ENCODE measurements at regions not wholly inside any gene's neighbourhood (a gene's known extent, or its start where the extent isn't known, plus 50 kb on each side); places are given as distances from the start of the nearest gene placed in this dataset.
"Not testable (repeated sequence)": the region's sequence is repeated elsewhere in the genome, so short reads cannot be mapped to it uniquely, and the experiment has no call there.

DNA sequence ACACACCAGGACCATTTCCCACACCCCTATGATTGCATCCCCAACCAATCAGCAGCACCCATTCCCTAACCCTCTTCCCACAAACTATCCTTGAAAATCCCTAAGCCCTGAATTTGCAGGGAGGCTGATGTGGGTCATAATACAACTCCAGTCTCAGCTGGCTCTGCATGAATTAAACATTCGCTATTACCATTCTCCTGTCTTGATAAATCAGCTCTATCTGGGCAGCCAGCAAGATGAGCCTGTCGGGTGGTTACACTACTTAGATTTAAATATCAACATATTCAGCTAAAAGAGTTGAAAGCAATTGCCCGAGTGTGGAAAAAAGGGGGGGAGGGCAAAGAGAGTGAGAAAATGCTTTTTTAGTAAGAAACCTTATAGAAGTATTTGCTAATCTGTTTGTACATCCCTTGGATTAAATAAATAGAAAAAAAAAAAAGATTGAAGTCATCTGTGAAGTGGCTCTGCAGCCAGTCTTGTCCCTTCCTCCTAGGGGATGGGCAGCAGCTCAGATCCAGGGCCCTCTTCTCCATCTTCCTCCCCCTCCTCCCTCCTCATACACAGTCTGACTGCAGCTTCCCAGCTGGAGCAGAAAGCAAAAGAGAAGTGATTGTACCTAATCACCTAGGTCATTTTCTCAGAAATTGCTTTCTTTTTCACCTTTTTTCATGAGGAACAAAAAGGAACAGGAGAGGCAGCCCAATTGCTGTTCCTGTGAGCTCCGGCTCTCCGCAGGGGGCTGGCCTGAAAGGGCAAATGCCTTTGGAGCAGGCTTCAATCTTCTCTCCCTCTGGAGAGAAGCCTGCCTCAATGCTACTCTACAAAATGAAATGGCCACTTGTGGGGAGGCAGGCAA, 356.6 kb upstream of the SULF2 start:
- no peak for DNase-seq

DNA sequence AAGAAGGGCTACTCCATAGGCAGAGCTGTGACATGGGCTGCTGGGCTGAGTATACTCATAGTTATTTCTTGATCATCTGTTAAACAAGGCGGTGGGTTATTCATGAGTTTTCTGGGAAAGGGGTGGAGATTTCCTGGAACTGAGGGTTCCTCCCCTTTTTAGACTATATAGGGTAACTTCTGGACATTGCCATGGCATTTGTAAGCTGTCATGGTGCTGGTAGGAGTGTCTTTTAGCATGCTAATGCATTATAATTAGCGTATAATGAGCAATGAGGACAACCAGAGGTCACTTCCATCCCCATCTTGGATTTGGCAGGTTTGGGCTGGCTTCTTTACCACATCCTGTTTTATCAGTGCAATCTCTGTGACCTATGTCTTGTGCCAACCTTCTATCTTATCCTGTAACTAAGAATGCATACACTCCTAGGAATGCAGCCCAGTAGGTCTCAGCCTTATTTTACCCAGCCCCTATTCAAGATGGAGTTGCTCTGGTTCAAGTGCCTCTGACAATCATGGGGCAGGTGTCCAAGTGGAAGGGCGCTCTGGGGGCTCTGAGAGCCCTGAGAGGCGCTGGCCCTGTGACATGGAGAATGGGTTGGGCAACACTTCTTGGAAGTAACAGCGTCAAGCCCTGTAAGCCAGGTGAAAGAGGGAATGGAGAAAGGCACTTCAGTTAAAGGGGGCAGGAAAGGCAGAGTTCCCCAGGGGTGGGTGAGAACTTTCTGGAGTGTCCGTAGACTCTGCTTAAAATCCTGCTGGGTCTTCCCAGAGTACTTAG, 354.2 kb upstream of the SULF2 start:
- DNase-seq = no peak

DNA sequence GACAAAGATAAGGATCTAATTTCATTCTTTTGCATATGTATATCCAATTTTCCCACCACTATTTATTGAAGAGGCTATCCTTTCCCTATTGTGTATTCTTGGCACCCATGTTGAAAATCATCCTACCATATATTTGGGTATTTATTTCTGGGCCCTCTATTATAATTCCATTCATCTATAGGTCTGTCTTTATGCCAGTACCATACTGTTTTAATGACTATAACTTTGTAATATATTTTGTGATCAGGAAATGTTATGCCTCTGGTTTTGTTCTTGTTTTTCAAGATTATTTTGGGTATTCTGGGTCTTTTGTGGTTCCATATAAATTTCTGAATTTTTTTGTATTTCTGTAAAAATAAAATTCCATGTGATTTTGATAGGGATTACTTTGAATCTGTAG, 347.6 kb upstream of the SULF2 start:
- no peak for DNase-seq

DNA sequence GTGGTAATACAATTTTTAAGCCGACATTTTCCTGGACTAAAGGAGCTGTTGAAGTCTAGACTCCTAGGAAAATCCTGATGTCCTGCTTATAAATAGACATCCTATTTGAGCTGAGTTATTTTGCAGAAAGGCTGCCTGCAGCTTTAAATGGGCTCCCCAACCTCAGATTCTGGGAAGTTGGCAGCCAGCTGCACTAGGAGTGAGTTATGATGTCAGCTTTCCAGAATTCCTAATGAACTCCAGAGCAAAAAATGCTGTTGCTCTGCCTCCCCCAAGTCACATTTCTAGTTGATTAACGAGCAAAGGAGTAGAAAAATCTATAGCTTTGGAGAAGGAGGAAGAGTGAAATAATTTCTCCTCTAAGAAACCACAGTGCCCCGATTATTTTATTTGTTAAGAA, 346.3 kb upstream of the SULF2 start:
- DNase-seq = no peak

DNA sequence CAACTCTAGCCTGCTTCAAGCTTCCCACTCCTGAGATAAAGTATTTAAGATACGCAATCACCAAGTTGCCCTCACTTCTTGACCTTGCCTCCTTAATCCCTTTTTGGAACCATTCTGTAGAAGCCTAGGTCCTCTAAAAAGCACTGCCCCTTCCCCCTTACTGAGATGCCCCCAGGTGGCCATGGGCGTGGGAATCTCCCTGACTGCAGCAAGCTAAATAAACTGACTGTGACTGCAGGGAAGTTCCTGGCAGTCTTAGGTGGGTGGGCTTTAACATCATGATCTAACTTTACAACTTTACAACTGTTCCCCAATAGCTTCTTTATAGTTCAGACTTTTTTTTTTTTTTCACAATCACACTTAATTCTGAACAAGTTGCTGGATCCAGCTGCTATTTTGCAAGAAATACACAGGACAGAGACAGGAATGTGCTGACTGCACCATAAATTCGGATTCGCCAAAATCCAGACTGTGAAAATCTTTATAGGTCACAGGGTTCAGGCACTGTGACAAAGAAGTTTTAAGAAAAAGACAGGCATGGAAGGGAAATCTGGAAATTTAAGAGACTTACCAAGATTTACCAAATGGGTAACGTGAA, 344.2 kb upstream of the SULF2 start:
- DNase-seq = no peak

DNA sequence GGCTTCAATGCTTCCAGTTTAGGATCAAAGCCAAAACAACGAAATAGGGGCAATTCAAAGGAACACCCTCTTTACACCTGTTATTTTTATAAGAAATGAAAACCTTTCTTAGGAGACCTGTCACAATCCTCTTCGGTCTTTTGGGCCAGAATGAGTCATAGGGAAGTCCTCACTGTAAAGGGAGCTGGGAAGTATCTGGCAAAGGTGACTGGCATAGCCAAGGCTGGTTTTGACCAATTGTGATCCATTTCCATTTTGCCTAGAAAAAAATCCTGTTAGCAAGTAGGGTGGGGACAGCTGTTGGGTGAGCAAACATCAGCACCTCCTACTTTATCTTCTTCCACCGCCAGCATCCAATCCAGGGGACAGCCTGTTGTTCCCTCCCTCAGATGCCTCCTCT, 343.2 kb upstream of the SULF2 start:
- no peak for DNase-seq

DNA sequence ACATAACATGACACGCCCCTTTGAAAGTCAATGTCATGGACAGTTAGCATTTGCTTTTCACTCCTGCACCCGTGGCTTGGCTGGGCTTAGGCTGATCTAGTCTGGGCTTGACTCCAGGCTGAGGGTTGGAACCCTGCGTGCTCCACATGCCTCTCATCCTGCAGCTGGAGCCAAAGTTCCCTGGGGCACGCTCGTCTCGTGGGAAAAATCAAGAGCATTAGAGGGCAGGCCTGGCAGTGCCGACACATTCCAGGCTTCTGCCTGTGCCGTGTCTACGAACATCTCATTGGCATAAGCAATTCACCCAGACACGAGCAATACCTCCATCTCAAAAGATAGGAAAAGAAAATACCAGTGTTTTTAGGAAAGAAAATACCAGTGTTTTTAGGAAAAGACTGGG, 342.7 kb upstream of the SULF2 start:
- not testable (repeated sequence) for DNase-seq

DNA sequence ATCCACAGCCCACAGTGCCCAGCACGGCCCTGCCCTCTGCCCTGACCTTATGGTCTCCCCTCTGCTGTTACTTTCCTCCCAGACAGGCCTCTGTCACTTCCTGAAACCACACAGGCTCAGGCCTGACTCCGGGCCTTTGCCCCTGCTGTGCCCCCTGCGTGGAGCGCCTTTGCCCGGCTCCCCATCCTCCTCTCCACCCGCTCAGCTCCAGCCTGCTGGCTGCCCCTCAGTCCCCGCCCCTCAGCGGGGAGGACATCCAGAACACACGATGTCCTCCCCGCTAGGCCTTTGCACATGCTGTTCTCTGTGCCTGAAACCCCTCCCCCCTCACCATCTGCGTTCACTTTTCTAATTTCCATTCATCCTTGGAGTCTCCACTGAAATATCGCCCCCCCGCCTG, 341.9 kb upstream of the SULF2 start:
- DNase-seq = not testable (repeated sequence)

DNA sequence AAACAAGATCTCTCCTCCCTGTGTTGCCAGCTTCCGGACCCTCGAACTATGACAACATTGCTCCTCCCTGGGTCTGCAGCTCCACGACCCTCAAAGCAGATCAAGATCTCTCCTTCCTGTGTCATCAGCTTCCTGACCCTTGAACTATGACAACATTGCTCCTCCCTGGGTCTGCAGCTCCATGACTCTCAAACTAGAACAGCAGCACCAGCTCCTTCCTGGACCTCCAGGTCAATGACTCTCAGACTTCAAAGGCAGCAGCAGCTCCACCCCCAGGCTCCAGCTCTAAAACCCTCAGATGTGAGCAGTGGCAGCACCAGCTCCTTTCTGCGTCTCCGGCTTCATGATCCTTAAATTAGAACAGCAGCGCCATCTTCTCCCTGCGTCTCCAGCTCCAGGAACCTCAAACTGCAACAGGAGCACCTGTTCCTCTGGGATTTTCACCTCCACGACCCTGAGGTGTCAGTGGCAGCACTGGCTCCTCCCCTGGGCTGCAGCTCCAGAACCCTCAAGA, 341.0 kb upstream of the SULF2 start:
- DNase-seq = no peak

DNA sequence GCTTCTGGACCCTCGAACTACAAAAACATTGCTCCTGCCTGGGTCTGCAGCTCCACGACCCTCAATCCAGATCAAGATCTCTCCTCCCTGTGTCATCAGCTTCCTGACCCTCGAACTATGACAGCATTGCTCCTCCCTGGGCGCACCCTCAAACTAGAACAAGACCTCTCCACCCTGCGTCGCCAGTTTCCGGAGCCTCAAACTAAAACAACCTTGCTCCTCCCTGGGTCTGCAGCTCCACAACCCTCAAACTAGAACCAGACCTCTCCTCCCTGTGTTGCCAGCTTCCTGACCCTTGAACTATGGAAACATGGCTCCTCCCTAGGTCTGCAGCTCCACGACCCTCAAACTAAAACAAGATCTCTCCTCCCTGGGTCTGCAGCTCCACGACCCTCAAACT, 339.7 kb upstream of the SULF2 start:
- DNase-seq = no peak

DNA sequence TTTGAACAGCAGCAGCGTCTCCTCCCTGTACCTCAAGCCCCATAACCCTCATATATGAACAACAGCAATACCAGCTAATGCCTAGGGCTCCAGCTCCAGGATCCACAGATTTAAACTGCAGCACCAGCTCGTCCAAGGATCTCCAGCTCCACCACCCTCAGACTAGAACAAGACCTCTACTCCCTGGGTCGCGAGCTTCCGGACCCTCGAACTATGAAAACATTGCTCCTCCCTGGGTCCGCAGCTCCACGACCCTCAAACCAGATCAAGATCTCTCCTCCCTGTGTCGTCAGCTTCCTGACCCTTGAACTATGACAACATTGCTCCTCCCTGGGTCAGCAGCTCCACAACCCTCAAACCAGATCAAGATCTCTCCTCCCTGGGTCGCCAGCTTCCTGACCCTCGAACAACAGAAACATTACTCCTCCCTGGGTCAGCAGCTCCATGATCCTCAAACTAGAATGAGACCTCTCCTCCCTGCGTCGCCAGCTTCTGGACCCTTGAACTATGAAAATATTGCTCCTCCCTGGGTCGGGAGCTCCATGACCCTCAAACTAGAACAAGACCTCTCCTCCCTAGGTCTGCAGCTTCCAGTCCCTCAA, 339.0 kb upstream of the SULF2 start:
- DNase-seq = no peak

DNA sequence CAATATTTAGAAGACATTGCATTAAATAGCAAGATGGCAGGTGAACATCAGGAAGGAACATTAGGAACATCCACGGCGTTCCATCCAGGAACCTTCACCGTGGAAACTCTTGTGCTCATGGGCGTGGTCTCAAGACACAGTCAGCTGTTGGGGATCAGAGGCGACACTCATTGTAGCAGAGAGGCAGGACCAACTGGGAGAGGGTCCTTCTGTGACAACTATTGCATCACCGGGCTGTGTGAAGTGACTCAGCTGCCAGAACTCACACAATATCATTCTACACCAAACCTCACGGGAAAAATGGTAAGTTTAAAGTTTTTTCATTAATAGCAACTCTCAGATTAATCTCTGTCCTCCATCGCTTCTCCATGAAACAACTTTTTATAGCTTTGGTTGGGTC, 334.8 kb upstream of the SULF2 start:
- no peak for DNase-seq

DNA sequence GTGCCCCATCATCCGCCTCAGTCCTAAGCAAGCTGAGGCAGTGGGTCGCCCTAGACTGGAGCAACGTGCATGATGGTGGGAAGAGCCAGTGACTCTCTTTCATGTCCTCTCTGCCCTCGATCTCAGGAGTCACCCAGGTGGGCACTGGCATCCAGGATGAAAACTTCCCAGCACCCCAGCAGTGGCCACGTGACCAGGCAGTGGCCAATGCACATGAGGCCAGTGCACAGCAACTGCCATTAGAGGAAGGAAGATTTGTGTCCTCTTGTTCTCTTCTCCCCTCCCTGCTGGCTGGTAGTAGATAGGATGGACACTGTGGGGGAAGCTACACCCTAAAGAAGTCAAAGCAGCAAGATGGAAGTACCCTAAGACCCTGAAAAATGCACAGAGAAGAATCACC, 334.1 kb upstream of the SULF2 start:
- not testable (repeated sequence) for DNase-seq

DNA sequence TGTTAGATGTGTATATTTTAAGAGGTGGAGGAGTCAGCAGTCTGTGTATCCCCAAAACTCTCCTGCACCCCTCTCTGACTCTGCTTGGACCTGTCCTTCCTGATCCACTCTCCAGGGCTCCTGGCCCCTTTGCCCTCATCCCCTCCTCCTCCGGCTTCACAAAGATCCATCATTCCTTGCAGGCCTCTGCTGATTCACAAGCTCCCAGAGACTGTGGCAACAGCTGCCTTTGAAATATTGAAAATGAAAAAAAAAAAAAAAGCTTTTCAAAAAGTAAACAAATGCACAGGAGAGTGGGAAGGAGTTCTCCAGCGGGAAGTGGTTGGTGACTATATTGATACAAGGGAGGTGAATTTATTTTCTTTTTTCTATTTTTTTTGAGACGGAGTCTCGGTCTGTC, 330.2 kb upstream of the SULF2 start:
- DNase-seq = no peak

DNA sequence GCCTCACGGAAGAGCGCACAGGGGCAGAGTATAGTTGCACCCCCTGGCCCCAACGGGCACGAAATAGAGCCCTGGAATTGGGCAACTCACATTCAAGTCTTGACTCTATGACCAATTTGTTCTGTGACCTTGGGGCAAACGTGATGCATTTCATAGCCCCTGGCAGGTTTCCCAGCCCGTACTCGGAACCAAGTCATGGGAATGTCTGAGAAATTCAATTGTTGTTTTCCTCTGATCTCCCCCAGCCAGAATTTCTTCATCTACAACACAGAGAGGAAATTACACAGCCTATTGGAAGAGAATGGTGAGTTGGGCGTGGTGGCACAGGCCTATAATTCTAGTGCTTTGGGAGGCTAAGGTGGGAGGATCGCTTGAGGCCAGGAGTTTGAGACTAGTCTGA, 322.3 kb upstream of the SULF2 start:
- DNase-seq = no peak

DNA sequence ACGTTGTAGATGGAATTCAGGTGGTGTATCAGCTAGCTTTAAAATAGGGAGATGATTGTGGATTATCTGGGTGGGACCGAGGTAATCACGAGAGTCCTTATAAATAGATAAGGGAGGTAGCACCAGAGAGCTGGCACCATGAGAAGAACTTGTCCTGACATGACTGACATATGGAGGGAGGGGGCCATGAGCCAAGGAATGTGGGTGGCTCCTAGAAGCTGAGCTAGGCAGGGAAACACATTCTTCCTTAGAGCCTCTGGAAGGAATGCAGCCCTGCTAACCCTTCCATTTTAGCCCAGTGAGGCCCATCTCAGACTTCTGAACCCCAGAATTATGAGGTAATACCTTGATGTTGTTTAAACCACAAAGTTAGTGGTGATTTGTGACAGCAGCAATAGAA, 321.1 kb upstream of the SULF2 start:
- no peak for DNase-seq

DNA sequence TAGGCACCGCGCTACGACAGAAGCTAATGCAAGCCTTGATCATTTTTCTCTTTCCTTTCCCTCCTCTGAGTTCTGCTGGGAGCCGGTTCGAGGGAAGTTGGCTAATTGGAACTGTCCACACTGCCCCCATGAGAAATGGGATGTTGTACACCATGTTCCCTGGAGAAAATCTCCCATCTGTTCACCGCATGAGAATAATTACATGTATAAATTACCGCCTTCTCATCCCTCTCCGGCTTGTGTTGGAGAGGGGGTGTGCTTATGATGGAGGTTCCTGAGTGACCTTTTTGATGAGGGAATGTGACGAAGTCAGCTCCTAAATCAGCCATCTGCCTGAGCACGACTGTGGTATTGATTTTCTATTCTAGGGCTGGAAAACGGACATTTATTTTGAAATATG, 320.2 kb upstream of the SULF2 start:
- no peak for DNase-seq

DNA sequence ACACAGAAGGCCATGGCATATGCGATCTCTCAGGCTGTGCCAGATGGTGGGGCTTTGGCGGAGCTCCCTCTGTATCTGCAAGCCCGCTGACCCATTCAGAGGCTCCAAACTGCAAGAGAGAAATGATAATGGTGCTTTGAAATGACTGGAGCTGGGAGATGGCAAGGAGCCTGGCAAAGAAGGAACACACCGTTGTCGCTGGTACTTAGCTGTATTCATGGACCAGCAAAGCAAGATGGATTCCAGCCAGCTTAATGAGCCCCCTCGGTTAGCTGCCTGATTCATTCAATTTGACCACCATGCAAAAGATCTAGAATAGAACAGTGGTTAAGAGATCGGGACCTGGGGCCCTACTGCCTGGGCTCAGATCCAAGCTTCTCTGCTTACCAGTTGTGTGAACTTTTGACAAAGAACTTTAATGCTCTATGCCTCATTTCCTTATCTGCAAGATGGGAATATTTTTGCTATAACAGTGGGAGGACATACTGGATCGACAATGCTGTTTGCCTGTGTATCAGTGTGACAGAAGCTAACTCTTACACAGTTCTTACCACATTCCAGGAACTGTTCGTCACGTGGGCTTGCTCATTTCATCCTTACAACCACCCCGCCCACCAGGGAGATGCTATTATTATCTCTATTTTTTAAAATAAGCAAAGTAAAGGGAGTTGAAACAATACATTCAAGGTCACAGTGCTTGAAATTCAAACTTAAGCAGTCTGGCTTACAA, 317.8 kb upstream of the SULF2 start:
- DNase-seq = no peak

DNA sequence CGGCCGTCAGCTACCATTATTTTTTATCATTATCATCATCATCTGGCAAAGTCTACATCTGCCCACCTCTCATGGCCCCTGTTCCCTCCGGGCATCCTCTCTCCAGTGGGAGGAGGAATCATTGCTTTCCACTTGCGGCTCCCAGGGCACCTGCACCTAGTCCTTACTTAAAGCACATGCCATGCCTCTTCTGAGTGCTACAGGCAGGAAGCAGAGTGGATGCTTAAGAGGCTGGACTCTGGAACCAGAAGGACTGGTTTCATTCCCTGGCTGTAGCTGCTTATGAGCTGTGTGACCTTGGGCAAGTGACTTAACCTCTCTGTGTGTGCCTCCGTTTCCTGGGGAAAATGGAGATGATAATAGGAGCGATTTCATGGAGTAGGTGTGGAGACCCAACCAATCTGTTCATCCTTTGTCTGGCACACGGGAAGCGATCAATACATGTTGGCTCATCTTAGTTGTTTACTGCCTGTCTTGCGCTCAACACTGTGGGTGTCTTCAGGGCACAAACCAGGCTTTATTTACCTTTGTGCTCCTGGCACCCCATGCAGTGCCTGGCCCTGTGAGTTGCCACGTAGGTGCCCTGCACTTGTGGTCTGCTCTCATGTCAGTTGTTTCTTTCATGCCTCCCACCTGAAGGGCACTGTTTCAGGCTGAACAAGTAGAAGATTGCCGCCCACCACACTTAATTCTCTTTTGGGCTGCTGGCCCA, 317.0 kb upstream of the SULF2 start:
- no peak for DNase-seq

DNA sequence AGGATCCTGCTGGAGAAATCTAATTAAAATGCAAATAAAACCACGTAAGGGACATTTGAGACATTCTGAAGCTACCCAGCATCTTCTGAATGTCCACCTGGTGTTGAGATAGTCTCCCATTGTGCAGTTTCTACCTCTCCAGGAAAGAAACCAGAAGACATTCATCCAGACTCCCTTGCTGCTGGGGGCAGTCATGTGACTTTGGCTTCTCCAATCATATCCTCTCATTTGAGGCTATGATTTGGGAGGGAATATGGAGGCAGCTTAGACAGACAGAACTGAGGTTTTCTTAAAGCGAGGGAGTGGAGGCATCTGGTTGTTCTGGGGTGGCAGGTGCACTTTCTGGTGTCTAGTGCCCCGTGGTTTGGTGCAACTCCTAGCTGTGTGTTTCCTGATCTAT, 315.2 kb upstream of the SULF2 start:
- no peak for DNase-seq

DNA sequence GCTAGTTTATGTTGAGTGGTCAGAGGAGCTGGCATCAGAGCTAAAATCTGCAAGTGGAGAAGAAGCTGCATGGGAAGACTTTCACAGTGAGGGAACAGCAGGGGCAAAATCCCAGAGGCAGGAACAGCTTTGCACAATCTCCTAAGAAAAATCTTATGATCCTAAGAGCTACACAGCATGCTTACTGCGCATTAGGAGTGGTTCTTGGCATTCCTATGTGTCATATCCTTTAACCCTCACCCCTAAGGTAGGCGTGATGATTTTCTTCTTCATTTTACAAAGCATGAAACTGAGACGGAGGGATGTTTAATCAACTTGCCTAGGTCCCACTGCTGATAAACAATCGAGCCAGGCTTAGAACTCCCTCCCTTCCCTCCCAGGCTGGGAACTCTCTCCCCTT, 313.6 kb upstream of the SULF2 start:
- DNase-seq = no peak

DNA sequence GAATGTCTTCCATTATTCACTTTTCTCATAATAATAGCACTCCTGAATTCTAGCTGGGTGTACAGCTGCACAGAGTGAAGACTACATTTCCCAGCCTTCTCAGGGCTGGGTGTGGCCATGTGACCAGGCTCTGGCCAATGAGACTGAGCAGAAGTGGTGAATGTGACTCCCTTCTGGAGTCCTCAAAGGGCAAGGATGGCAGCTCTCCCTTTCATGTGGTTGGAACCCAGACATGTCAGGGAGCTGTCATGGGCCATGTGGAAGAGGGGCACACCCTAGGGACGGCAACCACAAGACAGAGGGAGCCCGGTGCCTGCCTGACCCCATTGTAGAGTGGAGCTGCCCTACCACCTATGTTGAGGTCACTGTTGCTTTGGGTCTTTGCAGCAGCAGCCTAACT, 312.8 kb upstream of the SULF2 start:
- no peak for DNase-seq

Measured in activated CD4-positive, alpha-beta T cell treated with anti-CD3 and anti-CD28 coated beads, Interleukin-2, amount 50 U/mL, for 16 hours (primary cell).